NCI-H1436 (cell line): ENCODE measurements at regions not wholly inside any gene's neighbourhood (a gene's known extent, or its start where the extent isn't known, plus 50 kb on each side); places are given as distances from the start of the nearest gene placed in this dataset.

ENCODE experiments used
- DNase-seq: peaks from one replicate; lab custom pipeline; 2025; lab: John Stamatoyannopoulos, UW

- no peak for DNase-seq
These were observed 54.7 kb upstream of the TPRG1 start for GRCh38 chr3:189117087-189117486.

GRCh38 chr3:189118896-189119295 lies 52.9 kb upstream of the TPRG1 start:
- DNase-seq = no peak

GRCh38 chr3:189119950-189120349 lies 51.8 kb upstream of the TPRG1 start:
- DNase-seq = no peak

- DNase-seq = no peak
These were observed 50.7 kb upstream of the TPRG1 start for GRCh38 chr3:189121092-189121491.
